HG02642 (cell line): ENCODE measurements at regions not wholly inside any gene's neighbourhood (a gene's known extent, or its start where the extent isn't known, plus 50 kb on each side); places are given as distances from the start of the nearest gene placed in this dataset.
A peak's percentile ranks its signal among the peaks of the same experiment; 100 is the strongest.

Source experiments
- ATAC-seq: cut with Tn5 transposase; IDR thresholded peaks from one replicate; pipeline ENCODE4 v1.9.1; 2021; ENCODE audit warnings: mild to moderate bottlenecking; ENCODE audit not compliant: unreplicated experiment, poor library complexity

DNA sequence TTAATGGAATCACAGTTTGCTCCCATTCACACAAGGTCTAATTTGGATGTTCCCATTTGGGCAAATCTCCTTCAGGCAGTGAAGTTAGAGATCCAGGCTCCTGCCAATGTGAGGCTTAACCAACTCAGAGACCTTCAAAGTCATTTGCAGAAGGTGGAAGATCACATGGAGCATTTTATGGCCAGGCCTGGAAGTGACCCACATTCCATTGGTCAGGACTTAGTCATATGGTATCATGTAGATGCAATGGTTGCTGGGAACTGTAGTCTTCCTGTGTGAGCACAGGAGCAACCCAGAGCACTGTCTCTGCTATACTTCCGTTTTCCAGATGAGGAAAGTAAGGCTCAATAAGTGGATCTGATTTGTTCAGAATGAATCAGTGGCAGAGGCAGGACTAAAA lies 292.7 kb upstream of the SMARCA2 start:
- peak; percentile 63 for ATAC-seq

GRCh38 chr9:1723522-1724015 lies 291.6 kb upstream of the SMARCA2 start:
- ATAC-seq, result no peak

- no peak for ATAC-seq
Measured at GRCh38 chr9:1726993-1727759, 288.0 kb upstream of the SMARCA2 start.

DNA sequence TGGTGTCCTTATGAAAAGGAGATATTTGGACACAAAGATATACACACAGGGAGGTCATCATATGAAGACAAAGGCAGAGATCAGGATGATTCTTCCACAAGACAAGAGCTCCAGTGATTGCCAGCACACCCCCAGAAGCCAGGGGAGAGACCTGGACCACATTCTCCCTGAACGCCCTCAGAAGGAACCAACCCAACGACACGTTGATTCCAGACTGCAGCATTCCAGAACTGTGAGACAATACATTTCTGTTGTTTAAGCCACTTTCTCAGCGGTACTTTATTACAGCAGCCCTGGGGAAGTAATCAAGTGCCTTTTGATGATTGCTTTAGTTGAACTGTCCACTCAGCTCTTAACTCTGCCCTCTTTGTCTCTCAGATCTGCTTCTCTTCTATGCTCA lies 285.5 kb upstream of the SMARCA2 start:
- ATAC-seq, result no peak

GRCh38 chr9:1732670-1733069 lies 282.5 kb upstream of the SMARCA2 start:
- ATAC-seq, result no peak

GRCh38 chr9:1738511-1739100 lies 276.5 kb upstream of the SMARCA2 start:
- ATAC-seq, result no peak

GRCh38 chr9:1743121-1743960 lies 271.8 kb upstream of the SMARCA2 start:
- ATAC-seq, result no peak

- ATAC-seq, result no peak
Measured at GRCh38 chr9:1745980-1746379, 269.2 kb upstream of the SMARCA2 start.

DNA sequence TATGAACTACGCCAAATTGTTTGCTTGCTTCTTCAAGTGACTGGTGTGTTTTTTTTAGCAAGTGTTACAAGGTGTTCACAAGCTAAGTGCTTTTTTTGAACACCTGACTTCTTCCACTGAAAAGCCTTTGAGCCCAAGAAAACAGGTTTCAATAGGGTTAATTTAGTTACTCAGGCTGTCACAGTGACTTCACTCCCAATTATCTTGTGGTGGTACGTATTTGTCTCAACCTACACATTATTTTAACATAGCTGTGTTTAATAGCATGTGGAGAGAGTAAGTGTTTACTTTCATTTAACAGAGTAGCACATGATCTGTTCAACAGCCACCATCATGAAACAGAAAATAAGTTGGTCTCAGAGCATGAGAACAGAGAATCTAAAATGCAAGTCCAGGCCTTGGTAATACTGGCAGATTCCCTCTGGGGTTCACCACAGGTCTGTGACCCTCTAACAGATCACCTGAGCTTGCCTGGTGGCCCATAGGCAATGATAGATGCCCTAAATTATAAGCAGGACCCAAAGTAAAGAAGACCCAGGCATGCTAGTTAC lies 267.7 kb upstream of the SMARCA2 start:
- no peak for ATAC-seq

- ATAC-seq, result no peak
Measured at GRCh38 chr9:1748407-1748806, 266.7 kb upstream of the SMARCA2 start.

DNA sequence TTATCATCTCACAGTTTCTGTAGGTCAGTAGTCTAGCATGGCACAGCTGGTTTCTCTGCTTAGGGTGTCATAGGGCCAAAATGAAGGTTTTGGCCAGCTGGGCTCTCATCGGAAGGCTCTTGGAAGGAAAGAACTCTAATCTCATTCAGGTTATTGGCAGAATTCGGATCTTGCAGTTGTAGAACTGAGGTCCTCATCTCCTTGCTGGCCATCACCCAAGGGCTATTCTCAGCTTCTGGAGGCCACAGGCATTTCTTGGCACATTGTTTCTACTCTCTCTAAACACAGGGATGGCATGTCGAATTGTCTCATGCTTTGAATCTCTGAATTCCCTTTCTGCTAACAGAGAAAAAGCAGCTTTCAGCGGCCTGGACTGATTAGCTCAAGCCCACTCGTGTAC lies 258.0 kb upstream of the SMARCA2 start:
- ATAC-seq, result no peak

GRCh38 chr9:1759009-1759408 lies 256.1 kb upstream of the SMARCA2 start:
- no peak for ATAC-seq

DNA sequence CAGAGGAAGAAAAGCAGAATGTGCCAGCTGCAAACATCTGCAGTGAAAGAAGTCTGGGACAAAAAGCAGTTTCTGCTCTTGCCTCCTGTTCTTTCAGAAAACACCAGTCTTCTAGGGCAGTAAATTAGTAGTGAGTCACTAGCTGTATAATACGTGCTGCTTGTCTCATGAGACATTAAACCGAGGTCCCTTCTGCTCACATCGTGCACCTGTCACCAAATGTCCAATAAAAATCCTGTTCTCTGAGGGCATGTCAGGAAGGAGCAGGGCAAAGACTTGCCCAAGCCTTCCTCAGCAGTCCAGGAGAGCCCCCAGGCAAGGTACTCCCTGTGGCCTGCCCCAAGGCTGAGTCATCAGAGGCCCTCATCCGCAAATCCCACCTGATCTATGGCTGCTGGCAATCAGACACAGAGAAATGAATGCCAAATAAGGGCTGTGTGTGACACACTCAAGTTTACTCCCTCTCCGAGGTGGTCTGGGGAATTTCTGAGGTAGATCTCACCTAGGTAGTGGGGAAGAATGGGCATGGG lies 255.3 kb upstream of the SMARCA2 start:
- no peak for ATAC-seq

DNA sequence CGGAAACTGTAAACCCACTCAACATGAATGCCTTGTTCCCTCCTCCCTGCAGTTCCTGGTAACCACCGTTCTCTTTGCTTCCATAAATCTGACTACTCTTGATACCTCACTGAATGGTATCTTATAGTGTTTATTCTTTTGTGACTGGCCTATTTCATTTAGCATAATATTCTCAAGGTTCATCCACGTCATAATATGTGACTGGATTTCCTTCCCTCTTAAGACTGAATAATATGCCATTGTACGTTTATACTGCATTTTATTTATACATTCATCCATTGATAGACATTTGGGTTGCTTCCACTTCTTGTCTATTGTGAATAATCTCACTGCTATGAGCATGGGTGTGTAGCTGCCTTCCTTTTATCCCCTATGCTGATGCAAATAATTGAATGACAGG lies 253.3 kb upstream of the SMARCA2 start:
- ATAC-seq, result no peak

GRCh38 chr9:1766042-1766441 lies 249.1 kb upstream of the SMARCA2 start:
- ATAC-seq, result no peak

DNA sequence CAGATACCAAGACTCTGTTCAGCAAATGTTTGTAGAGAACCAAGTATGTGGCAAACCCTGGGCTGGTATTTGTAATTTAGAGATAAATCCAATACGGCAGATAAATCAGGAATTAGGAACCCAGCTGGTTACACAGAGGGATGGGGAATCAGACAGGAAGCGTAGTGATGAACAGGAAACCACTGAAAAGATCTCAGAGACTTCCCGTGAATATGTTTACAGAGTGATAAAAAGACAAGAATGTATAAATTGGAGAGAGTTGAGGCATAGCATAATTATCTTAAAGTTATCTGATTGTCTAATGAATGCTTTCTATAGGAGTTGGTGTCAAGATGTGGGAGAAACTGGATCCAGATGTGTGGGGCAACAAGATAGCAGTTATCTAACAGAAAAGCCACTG lies 246.6 kb upstream of the SMARCA2 start:
- no peak for ATAC-seq

- ATAC-seq, result no peak
Measured at GRCh38 chr9:1771094-1771789, 243.9 kb upstream of the SMARCA2 start.

GRCh38 chr9:1775230-1775629 lies 239.9 kb upstream of the SMARCA2 start:
- ATAC-seq, result no peak

GRCh38 chr9:1776668-1777067 lies 238.5 kb upstream of the SMARCA2 start:
- no peak for ATAC-seq

- ATAC-seq, result no peak
Measured at GRCh38 chr9:1791191-1791590, 224.0 kb upstream of the SMARCA2 start.
